Fibroblast of lung (primary cell): ENCODE measurements at regions not wholly inside any gene's neighbourhood (a gene's known extent, or its start where the extent isn't known, plus 50 kb on each side); places are given as distances from the start of the nearest gene placed in this dataset.

Experiments used
- EZH2 ChIP-seq: IDR thresholded peaks from 2 replicates; pipeline ENCODE4 v1.5.1; 2012; ENCODE audit warnings: low read length, control low read depth, mild to moderate bottlenecking; ENCODE audit errors: missing control alignments
- TF ChIP-seq, protein P1 (sequence below), 2 donors: IDR thresholded peaks in 1 of 2; conservative IDR thresholded peaks in 1 of 2; 1 replicate in 1 of 2; 2 replicates in 1 of 2; pipeline ENCODE4 v1.5.1; 2011 to 2012; ENCODE audit warnings: low read length in 2 of 2, control low read depth in 1 of 2, inconsistent platforms in 1 of 2, low read depth in 1 of 2, mild to moderate bottlenecking in 1 of 2

DNA sequence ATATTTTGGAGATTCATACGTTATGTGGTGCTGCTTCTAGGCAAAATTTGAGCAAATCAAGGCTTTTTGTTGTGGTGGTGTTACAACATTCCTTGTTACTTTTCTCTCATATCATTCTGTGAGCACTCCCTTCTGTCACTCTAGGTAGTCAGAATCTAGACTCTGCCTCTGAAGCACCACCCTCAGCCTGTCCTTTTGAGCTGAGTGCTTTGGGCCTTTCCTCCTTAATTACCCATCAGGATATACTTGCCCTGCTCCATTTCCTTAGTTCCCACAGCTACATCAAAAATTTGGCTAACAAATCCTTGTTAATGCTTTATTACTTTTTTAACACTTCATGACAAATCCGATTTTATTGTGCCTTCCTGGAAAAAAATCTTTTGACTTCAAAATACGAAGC, 289.6 kb downstream of the CALCRL start:
- TF ChIP-seq, protein P1, sequence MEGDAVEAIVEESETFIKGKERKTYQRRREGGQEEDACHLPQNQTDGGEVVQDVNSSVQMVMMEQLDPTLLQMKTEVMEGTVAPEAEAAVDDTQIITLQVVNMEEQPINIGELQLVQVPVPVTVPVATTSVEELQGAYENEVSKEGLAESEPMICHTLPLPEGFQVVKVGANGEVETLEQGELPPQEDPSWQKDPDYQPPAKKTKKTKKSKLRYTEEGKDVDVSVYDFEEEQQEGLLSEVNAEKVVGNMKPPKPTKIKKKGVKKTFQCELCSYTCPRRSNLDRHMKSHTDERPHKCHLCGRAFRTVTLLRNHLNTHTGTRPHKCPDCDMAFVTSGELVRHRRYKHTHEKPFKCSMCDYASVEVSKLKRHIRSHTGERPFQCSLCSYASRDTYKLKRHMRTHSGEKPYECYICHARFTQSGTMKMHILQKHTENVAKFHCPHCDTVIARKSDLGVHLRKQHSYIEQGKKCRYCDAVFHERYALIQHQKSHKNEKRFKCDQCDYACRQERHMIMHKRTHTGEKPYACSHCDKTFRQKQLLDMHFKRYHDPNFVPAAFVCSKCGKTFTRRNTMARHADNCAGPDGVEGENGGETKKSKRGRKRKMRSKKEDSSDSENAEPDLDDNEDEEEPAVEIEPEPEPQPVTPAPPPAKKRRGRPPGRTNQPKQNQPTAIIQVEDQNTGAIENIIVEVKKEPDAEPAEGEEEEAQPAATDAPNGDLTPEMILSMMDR (conservative IDR thresholded peaks at IDR 0.05 in 1 of 2, IDR thresholded peaks at IDR 0.05 in 1 of 2; ENCODE audit: low read depth in 1 of 2, low read length in 2 of 2): no peak
- TF ChIP-seq EZH2: no peak
